OCI-LY3 (cell line): ENCODE measurements at regions not wholly inside any gene's neighbourhood (a gene's known extent, or its start where the extent isn't known, plus 50 kb on each side); places are given as distances from the start of the nearest gene placed in this dataset.

ENCODE experiments used
- CTCF ChIP-seq: fragments of 200-600, 300-600 bp; sonication (generic); IDR thresholded peaks from 2 replicates; pipeline ENCODE4 v1.5.1; 2014; ENCODE audit warnings: antibody characterized with exemption, low read length, low read depth
- EZH2phosphoT487 ChIP-seq: fragments of 200-600 bp; shearing (Covaris generic); IDR thresholded peaks from 2 replicates; pipeline ENCODE4 v1.6.1; 2018; ENCODE audit warnings: antibody characterized with exemption, mixed run types, low read depth

GRCh38 chr1:83682132-83682531 is 316.8 kb downstream of the TTLL7 start:
- no peak for TF ChIP-seq CTCF
- TF ChIP-seq EZH2phosphoT487, result no peak
